ENCODE measurements at regions not wholly inside any gene's neighbourhood (a gene's known extent, or its start where the extent isn't known, plus 50 kb on each side); places are given as distances from the start of the nearest gene placed in this dataset.

DNA sequence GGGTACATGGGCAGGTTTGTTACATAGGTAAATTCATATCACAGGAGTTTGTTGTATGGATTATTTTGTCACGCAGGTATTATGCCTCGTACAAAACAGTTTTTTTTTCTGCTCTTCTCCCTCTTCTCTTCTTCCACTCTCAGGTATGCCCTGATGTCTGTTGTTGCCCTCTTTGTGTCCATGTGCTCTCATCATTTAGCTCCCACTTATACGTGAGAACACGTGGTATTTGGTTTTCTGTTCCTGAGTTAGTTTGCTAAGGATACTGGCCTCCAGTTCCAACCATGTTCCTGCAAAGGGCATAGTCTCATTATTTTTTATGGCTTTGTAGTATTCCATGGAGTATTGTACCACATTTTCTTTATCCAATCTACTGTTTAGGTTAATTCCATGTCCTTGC, 65.7 kb downstream of the UNC5CL start:
- no peak for DNase-seq
- no peak overlapping the region for H3K27ac ChIP-seq
- in situ Hi-C loops (cut with HindIII; ENCODE audit: low pct_ligation_motif_present, low sequenced_read_pairs), result no loop called here

DNA sequence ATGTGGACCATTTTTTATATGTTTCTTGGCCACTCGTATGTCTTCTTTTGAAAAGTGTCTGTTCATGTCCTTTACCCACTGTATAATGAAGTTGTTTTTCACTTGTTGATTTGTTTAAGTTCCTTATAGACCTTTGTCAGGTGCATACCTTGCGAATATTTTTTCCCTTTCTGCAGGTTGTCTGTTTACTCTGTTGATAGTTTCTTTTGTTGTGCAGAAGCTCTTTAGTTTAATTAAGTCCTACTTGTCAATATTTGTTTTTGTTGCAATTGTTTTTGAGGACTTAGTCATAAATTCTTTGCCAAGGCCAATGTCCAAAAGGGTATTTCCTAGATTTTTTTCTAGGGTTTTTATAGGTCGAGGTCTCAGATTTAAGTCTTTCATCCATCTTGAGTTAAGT, 66.2 kb downstream of the UNC5CL start:
- Histone ChIP-seq H3K4me3 (ENCODE audit: low read depth, low read length) (no peak overlapping the region), H3K27me3 (replicated peaks) (peaks cover 3% of the 10 kb centered on the region), H3K27ac (no peak overlapping the region), H3K36me3 (replicated peaks) (no peaks in the 10 kb centered on the region)
- in situ Hi-C loops (cut with HindIII; ENCODE audit: low pct_ligation_motif_present, low sequenced_read_pairs), result no loop called here
- no peak for DNase-seq
- TF ChIP-seq, protein P1, sequence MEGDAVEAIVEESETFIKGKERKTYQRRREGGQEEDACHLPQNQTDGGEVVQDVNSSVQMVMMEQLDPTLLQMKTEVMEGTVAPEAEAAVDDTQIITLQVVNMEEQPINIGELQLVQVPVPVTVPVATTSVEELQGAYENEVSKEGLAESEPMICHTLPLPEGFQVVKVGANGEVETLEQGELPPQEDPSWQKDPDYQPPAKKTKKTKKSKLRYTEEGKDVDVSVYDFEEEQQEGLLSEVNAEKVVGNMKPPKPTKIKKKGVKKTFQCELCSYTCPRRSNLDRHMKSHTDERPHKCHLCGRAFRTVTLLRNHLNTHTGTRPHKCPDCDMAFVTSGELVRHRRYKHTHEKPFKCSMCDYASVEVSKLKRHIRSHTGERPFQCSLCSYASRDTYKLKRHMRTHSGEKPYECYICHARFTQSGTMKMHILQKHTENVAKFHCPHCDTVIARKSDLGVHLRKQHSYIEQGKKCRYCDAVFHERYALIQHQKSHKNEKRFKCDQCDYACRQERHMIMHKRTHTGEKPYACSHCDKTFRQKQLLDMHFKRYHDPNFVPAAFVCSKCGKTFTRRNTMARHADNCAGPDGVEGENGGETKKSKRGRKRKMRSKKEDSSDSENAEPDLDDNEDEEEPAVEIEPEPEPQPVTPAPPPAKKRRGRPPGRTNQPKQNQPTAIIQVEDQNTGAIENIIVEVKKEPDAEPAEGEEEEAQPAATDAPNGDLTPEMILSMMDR (IDR thresholded peaks at IDR 0.05; ENCODE audit: low read depth, low read length, missing control alignments), result no peak

More for the DNA sequence above, 65.7 kb downstream of the UNC5CL start:
- Histone ChIP-seq H3K4me3 (ENCODE audit: low read depth, low read length) (no peak overlapping the region), H3K27me3 (replicated peaks) (peaks cover 3% of the 10 kb centered on the region), H3K36me3 (replicated peaks) (no peaks in the 10 kb centered on the region)
- TF ChIP-seq, protein P1 (IDR thresholded peaks at IDR 0.05; ENCODE audit: low read depth, low read length, missing control alignments), result no peak

- Histone ChIP-seq H3K27ac (no peak overlapping the region), H3K4me3 (ENCODE audit: low read depth, low read length) (no peak overlapping the region), H3K27me3 (replicated peaks) (peaks cover 3% of the 10 kb centered on the region), H3K36me3 (replicated peaks) (no peaks in the 10 kb centered on the region)
- no peak for DNase-seq
- in situ Hi-C loops (cut with HindIII; ENCODE audit: low pct_ligation_motif_present, low sequenced_read_pairs), result no loop called here
- TF ChIP-seq, protein P1 (IDR thresholded peaks at IDR 0.05; ENCODE audit: low read depth, low read length, missing control alignments), result no peak
Measured at GRCh38 chr6:40972190-40972589, 66.8 kb downstream of the UNC5CL start.

- TF ChIP-seq, protein P1 (IDR thresholded peaks at IDR 0.05; ENCODE audit: low read depth, low read length, missing control alignments), result no peak
- Histone ChIP-seq H3K4me3 (ENCODE audit: low read depth, low read length) (no peak overlapping the region), H3K36me3 (replicated peaks) (no peaks in the 10 kb centered on the region), H3K27me3 (replicated peaks) (no peaks in the 10 kb centered on the region), H3K27ac (no peak overlapping the region)
- in situ Hi-C loops (cut with HindIII; ENCODE audit: low pct_ligation_motif_present, low sequenced_read_pairs), result no loop called here
- no peak for DNase-seq
Measured at GRCh38 chr6:40968620-40969164, 70.3 kb downstream of the UNC5CL start.

- in situ Hi-C loops (cut with HindIII; ENCODE audit: low pct_ligation_motif_present, low sequenced_read_pairs), result no loop called here
- Histone ChIP-seq H3K4me3 (ENCODE audit: low read depth, low read length) (no peak overlapping the region), H3K27me3 (replicated peaks) (no peaks in the 10 kb centered on the region), H3K27ac (no peak overlapping the region), H3K36me3 (replicated peaks) (no peaks in the 10 kb centered on the region)
- DNase-seq, result no peak
- TF ChIP-seq, protein P1 (IDR thresholded peaks at IDR 0.05; ENCODE audit: low read depth, low read length, missing control alignments), result no peak
Measured at GRCh38 chr6:40966860-40967259, 72.2 kb downstream of the UNC5CL start.

- Histone ChIP-seq H3K4me3 (ENCODE audit: low read depth, low read length) (no peak overlapping the region), H3K36me3 (replicated peaks) (no peaks in the 10 kb centered on the region), H3K27me3 (replicated peaks) (no peaks in the 10 kb centered on the region), H3K27ac (no peak overlapping the region)
- in situ Hi-C loops (cut with HindIII; ENCODE audit: low pct_ligation_motif_present, low sequenced_read_pairs), result no loop called here
- DNase-seq, result no peak
- TF ChIP-seq, protein P1 (IDR thresholded peaks at IDR 0.05; ENCODE audit: low read depth, low read length, missing control alignments), result no peak
Measured at GRCh38 chr6:40965046-40965445, 74.0 kb downstream of the UNC5CL start.

Data from brain microvascular endothelial cell (primary cell).